ENCODE measurements at regions not wholly inside any gene's neighbourhood (a gene's known extent, or its start where the extent isn't known, plus 50 kb on each side); places are given as distances from the start of the nearest gene placed in this dataset.

DNA sequence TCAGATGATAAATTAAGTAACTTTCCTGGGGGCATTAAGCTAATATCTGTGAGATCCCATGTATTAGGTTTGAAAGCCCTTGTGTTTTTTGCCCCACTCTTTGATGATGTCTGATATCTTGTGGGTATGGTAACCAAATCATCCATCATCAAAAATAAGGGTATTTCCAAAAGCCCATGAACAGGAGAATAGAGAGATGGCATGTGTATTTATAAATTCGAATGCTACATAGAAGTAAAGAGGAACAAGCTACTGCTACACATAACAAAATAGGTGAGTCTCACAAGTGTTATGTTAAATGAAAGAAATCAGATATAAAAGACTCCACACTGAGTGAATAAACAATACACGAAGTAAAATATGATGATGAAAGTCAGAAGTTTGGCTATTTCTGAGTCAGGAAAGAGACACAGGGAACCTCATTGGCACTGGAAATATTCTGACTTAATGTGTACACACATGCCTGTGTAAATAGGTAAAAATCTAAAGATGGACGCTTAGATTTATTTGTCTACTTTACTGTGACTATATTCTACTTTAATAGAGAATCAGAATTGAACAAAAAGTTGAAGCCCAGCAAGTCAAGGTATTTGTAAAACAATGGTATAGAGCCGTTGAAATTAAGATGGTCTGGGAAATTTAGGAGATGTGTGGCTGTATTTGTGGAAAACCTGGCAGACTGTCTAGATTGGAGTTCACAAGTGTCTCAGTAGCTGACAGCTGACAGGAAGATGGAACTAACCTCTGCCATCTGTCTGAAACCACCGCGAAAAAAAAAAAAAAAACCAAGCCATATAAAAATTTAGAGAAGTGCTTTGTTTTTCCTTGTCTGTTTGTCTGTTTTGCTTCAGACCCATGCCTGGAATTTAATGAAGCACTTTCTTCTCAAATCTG is 111.0 kb upstream of the TGFBR2 start:
- no peak for DNase-seq (ENCODE audit: low read depth)

DNA sequence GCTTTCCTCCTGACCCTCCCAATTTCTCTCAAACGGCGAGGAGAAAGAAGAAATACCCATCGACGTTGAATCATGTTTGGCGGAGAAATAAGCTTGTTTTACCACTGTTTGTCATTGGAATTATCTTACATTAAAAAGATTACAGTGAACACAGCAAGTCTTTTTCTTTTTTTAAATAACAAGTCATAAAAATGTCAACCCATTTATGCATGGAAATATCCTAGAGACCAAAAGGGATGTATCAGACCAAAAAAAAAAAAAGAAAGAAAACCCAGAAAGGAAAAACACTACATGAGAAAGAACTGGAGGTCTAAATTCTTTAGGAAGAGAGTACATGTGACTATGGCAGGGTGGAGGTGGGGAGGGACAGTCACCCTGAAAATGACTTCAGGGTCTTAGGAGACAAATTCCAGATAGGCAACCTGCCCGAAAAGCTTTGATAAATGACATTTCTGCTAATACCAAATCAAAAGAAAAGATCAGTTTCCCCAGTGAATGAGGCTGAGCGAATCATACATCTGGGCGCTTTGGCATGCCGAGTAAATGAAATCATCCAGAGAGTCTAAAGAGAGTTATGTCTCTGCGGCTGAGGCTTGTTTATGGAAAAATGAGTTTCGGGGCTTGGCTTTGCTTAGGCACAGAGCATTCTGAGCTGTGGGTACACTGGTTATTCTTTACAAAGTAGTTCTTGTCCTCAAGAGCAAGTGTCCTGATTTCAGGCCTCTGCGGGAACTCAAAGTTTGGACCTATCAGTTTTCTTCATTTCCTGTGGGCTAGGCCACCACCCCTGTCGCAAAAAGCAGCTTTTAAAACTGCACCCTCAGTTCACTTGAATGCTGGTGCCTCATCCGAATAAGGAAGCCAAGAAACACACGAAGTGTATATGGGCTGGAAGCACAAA is 110.1 kb upstream of the TGFBR2 start:
- DNase-seq (ENCODE audit: low read depth): no peak

DNA sequence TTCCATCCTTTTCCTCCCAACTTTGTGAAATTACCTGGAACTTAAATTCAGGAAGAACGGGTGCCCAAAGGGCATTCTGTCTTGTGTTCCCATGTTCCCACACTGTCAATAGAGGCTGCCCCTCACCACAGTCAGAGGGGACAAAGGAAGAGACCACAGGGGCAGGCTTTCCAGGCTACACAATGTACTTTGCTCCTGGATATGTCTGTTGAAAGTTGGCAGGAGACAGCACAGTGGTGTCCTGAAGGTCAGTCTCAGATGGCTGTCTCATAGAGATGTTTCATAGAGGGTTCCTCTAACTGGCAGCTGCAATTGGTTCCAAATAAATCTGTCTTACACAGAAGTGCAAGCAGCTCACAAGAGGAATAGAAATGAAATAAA is 107.8 kb upstream of the TGFBR2 start:
- no peak for DNase-seq (ENCODE audit: low read depth)

GRCh38 chr3:30500666-30501399 is 105.6 kb upstream of the TGFBR2 start:
- no peak for DNase-seq (ENCODE audit: low read depth)

DNA sequence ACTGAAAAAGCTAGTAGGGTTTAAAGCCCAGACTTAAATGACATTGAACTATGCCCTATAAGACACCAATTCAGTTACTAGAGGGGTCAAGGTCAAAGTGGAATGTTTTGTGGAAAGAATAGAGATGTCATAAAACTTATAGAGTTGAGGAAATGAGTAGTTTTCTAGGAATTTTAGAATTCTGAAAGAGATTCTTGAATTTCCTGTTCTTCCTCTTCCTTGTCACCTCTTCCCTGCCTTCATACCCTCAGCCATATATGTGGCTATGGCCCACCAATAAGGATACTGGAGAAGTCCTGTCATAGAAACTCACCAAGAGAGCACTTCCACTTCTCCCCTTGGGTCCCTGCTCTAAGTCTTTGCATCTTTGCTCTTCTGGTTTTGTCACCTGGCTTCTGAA is 104.9 kb upstream of the TGFBR2 start:
- DNase-seq (ENCODE audit: low read depth): no peak

DNA sequence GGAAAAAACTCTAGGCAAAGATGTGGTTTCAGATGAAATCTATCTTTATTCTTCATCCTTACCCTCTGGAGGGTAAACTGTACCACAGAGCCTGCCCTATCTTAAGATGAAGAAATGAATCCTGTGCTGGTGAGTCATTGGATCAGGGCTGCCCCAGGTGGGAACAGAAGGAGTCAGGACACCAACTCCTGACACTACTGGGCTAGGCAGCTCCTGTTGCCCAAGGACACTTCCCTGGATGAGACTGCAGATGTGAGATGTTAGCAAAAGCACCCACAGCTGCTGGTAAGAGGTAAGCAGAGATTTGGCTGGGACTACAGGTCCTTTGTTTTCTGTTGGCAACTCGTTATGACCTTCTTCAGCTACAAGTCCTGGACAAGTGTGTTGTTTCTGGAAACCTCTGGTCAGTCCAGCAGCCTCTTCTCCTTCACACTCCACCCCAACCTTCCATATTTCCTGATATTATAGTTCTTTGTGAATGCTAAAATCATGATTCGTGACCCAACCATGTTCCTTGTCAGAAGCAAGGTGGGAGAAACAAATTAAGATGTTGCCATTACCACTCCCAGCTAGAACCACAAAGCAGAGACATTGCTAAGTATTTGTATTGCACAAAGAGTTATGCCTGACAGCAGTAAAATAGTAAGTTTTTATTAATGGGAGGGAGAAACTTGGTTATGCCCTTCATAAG is 104.2 kb upstream of the TGFBR2 start:
- DNase-seq (ENCODE audit: low read depth): no peak

DNA sequence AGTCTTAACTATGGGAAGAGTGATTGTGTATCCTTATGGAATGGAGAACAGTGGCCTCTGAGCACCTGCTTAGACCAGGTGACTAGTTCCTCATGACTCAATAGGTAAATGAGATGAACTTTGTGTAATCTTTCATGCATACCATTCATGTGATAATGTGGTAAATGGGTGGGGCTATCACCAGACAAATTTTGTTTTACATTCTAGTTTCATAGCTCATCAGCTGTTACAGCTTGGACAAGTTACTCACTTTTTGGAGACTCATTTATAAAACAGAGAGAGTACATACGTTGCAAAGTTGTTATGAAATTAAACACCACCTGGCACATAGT is 103.7 kb upstream of the TGFBR2 start:
- DNase-seq (ENCODE audit: low read depth): no peak

DNA sequence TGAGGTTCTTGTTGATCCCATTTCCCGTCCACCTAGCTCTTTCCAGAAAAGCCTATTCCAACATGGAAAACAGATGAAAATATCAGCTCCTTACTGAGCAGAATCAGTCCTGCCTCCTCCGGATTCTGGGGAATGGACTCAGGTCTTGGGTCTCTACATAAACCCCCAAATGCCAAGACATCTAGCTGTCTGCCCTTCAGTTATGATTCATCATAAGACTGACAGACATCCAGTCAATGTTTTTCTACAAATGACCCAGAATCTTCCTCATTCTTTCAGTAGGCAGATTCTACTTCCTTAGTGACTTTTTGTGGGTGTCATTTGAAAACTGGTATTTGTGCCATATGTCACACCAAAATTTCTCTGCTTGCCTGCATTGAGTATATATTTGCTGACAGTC is 103.0 kb upstream of the TGFBR2 start:
- DNase-seq (ENCODE audit: low read depth): no peak

DNA sequence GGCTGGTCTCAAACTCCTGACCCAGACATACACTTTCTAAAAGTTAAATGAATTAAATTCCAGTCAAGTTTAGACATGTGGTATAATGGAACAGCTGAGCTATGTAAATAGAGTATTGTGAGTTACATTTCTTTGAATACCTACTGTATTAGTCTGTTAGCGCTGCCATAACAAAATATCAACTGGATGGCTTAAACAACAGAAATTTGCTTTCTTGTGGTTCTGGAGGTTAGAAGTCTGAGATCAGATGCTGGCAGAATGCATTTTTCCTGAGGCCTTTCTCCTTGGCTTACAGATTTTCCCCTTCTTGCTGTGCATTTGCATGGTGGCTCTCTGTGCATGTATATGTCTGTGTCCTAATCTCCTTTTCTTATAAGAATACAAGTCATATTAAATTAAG is 101.5 kb upstream of the TGFBR2 start:
- DNase-seq (ENCODE audit: low read depth): no peak

DNA sequence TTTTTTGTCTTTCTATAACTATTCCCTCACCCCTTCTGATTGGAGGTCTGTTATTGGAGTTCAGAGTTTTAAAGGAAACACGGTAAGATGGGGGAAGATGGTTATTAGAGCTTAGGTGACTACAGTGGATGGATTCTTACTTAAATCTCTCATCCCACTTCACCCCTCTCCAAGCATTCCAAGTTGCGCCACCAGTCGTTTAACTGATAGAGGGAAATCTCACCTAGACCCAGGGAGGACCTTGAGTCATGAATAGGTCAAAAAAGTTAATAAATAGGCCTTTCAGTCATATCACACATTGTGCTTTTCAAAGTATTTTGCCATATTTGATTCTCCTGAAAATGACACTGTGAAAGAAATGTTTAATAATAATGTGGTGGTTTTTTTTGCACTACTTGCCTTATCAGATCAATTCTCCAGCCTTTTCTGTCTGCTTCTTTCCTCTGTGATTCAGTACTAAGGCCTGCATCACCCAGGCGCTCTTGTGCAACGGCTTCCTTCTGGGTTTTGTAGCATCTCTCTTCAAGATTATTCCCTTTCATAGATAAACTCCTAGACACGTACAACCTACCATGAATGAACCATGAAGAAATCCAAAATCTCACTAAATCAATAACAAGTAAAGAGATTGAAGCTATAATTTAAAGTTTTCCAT is 100.4 kb upstream of the TGFBR2 start:
- DNase-seq (ENCODE audit: low read depth): no peak

DNA sequence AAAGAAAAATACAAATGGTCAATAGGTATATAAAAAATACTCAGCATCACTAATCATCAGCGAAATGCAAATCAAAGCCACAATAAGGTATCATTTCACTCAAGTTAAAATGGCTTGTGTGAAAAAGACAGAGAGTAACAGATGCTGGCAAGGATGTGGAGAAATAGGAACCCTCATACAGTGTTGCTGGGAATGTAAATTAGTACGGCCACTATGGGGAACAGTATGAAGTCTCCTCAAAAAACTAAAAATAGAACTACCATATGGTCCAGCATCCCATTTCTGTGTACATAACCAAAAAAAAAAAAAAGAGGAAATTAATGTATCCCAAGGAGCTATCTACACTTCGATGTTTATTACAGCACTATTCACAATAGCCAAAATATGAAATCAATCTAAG is 98.1 kb upstream of the TGFBR2 start:
- DNase-seq (ENCODE audit: low read depth): no peak

GRCh38 chr3:30510596-30510995 is 95.8 kb upstream of the TGFBR2 start:
- no peak for DNase-seq (ENCODE audit: low read depth)

GRCh38 chr3:30511524-30512251 is 94.7 kb upstream of the TGFBR2 start:
- DNase-seq (ENCODE audit: low read depth): no peak

GRCh38 chr3:30512576-30512975 is 93.8 kb upstream of the TGFBR2 start:
- no peak for DNase-seq (ENCODE audit: low read depth)

GRCh38 chr3:30513374-30514152 is 92.8 kb upstream of the TGFBR2 start:
- no peak for DNase-seq (ENCODE audit: low read depth)

GRCh38 chr3:30516238-30516637 is 90.2 kb upstream of the TGFBR2 start:
- DNase-seq (ENCODE audit: low read depth): no peak

DNA sequence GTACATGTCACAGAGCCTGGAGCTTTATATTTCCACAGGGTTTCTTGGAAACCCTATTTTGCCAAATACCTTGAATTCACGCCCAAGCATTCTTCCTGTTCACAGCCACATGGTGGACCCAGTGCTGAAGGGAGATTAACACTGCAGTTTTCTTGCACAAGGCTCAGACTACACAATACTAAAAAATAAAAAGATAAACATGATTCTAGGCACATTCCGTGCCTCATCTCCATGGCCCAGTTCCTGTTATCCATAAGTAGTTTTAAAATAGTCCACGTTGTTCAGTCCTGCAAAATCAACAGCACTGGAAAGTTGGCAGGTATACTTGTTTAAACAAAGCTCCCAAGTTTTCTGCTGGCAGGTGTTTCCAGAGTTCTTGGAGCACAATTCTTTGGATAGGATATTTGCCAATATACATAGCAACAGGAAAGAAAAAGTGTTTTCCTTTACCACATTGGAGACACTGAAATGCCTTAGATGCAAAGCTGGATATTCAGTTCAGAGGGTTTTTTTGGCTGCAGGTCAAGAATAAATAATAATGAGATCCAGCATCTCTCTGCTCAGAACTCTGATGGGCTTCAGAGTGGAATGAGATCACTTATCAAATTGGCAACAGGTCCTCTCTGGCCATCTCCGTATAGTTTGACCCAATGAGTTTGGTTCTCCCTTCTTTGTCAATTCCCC is 88.1 kb upstream of the TGFBR2 start:
- DNase-seq (ENCODE audit: low read depth): no peak

GRCh38 chr3:30518872-30519271 is 87.5 kb upstream of the TGFBR2 start:
- DNase-seq (ENCODE audit: low read depth): no peak

- DNase-seq (ENCODE audit: low read depth): no peak
Observed at GRCh38 chr3:30520699-30521098, 85.7 kb upstream of the TGFBR2 start.
